AG10803 (cell line): ENCODE measurements at regions not wholly inside any gene's neighbourhood (a gene's known extent, or its start where the extent isn't known, plus 50 kb on each side); places are given as distances from the start of the nearest gene placed in this dataset.
A peak's percentile ranks its signal among the peaks of the same experiment; 100 is the strongest.

Experiments
- DNase-seq: peaks from one replicate; pipeline ENCODE4 v3.0.0; 2010; ENCODE audit warnings: low read depth
- H3K4me3 ChIP-seq: 2 replicates; pipeline ENCODE4 v1.5.1; 2011; ENCODE audit warnings: mild to moderate bottlenecking, low read length, control low read depth
- TF ChIP-seq, protein P1 (sequence below): conservative IDR thresholded peaks from 2 replicates; pipeline ENCODE4 v1.5.1; 2011; ENCODE audit warnings: mild to moderate bottlenecking, low read length, control low read depth, inconsistent platforms

DNA sequence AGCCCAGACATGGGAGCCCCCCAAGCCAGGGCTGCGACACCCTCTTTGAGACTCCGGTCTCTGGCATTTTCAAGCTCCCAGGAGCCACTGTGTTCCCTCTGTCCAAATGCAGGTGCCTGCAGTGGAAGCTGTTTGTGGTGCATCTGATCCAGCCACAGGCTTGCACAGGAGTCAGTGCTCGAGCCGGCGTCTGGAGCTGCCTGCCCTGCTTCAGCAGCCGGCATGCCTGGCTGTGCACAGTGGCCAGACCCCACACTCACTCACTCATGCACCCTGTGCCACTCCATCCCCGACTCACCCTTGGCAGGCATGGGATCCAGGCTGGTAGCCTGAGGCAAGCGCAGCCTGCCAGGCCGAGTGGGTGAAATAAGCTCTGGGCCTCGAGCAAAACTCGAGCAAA lies 555.0 kb upstream of the CCDC54 start:
- DNase-seq: no peak
- H3K4me3 ChIP-seq: no peak overlapping the region
- TF ChIP-seq, protein P1, sequence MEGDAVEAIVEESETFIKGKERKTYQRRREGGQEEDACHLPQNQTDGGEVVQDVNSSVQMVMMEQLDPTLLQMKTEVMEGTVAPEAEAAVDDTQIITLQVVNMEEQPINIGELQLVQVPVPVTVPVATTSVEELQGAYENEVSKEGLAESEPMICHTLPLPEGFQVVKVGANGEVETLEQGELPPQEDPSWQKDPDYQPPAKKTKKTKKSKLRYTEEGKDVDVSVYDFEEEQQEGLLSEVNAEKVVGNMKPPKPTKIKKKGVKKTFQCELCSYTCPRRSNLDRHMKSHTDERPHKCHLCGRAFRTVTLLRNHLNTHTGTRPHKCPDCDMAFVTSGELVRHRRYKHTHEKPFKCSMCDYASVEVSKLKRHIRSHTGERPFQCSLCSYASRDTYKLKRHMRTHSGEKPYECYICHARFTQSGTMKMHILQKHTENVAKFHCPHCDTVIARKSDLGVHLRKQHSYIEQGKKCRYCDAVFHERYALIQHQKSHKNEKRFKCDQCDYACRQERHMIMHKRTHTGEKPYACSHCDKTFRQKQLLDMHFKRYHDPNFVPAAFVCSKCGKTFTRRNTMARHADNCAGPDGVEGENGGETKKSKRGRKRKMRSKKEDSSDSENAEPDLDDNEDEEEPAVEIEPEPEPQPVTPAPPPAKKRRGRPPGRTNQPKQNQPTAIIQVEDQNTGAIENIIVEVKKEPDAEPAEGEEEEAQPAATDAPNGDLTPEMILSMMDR: no peak

- DNase-seq: no peak
- TF ChIP-seq, protein P1: no peak
- no peak overlapping the region for H3K4me3 ChIP-seq
Observed at GRCh38 chr3:106823701-106824100, 553.5 kb upstream of the CCDC54 start.

GRCh38 chr3:106824856-106825255 lies 552.4 kb upstream of the CCDC54 start:
- peak; percentile 58 for DNase-seq
- TF ChIP-seq, protein P1: peak; percentile 54
- H3K4me3 ChIP-seq: no peak overlapping the region

DNA sequence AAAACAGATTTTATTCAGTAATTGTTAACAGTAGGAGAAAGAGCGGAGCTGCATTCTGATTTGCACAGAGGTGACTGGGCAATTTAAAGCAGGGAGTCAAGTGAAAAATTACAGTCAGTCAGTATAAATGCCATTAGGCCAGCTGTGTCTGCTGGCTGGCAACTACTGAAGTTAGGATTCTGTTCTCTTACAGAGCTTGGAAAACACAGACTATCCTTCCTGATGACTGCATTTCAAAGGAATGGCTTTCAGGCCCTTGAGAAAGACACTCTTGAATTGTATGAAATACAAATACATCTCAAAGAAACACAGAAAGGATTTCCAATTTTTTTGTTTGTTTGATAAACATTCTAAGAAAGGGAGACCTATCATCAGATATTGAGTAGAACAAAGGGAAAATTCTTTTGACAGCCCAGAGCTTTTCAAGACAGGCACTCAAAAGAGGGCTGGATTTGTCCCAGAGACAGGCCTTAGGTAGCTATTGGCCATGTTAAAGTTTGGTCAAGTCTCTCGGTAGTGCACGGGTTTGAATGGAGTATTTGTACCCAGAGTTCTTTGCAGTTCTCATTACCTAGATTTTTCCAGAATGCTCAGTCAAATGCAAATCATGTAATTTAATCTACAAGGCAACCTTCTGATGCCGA lies 551.2 kb upstream of the CCDC54 start:
- DNase-seq: peak; percentile 92
- no peak overlapping the region for H3K4me3 ChIP-seq
- TF ChIP-seq, protein P1: no peak

- no peak for DNase-seq
- TF ChIP-seq, protein P1: no peak
- no peak overlapping the region for H3K4me3 ChIP-seq
Observed at GRCh38 chr3:106826791-106827311, 550.4 kb upstream of the CCDC54 start.

DNA sequence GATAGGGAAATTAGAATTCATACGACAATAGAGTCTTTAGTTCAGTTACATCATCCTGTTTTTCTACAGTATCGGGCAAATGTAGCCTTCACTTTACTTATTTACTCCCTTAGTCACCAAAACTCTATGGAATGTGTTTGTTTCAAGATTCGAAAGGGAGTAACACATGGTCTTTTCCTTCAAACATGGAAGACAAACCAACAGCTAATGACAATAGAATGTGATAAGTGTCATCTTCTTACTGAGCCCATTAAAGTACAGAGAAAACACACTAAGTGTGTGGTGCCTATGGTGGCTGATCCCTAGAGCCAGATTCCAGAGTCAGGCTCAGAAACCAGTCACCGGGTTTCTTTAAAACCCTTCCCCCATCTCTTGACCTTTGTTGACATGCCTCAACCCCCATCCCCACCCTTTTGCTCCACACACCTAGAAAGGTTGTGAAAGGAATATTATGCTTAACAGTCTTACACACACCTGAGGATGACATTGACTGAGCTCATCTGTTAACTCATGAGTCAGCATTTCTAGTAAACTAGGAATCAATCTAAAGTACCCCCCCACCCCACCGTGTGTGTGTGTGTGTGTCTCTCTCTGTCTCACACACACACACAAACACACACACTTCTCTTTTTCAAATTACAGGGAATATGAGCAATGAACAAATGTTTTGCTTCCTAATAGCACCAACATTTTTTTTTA lies 549.6 kb upstream of the CCDC54 start:
- peak; percentile 67 for DNase-seq
- TF ChIP-seq, protein P1: no peak
- H3K4me3 ChIP-seq: no peak overlapping the region

GRCh38 chr3:106829206-106829605 lies 548.0 kb upstream of the CCDC54 start:
- TF ChIP-seq, protein P1: no peak
- no peak overlapping the region for H3K4me3 ChIP-seq
- DNase-seq: peak; percentile 57
